AG04449 (cell line): ENCODE measurements at regions not wholly inside any gene's neighbourhood (a gene's known extent, or its start where the extent isn't known, plus 50 kb on each side); places are given as distances from the start of the nearest gene placed in this dataset.

Source experiments
- CTCF ChIA-PET: fragments of 350-600 bp; formaldehyde crosslinking; extraction: SDS; loops from one replicate; lab custom pipeline; 2021; ENCODE audit warnings: antibody characterized with exemption; lab: Yijun Ruan, JAX
- POLR2A ChIA-PET: fragments of 400-600, 350-600 bp; formaldehyde crosslinking; extraction: SDS; loops from one replicate; lab custom pipeline; 2020; ENCODE audit warnings: antibody characterized with exemption, inconsistent platforms; lab: Yijun Ruan, JAX
- DNase-seq: peaks from one replicate; pipeline ENCODE4 v3.0.0-alpha.2; 2010; ENCODE audit warnings: low read depth, low spot score
- H3K4me3 ChIP-seq: 2 replicates; pipeline ENCODE4 v1.5.1; 2011; ENCODE audit warnings: low read depth, mild to moderate bottlenecking, control low read depth, low read length
- CTCF ChIP-seq: IDR thresholded peaks from one replicate; pipeline ENCODE4 v1.5.1; 2011; ENCODE audit warnings: mild to moderate bottlenecking, moderate library complexity, low read length, control low read depth, inconsistent platforms; ENCODE audit not compliant: insufficient read depth; ENCODE audit errors: missing control alignments

GRCh38 chr2:67839668-67840067 is 223.1 kb downstream of the C1D start:
- POLR2A ChIA-PET, result no interaction called here
- CTCF ChIA-PET, result interaction anchor here (0.6 to 6.6 kb wide), 20 partner anchors 10 to 1411 kb away, joined by 3 to 45 read pairs (median 4); no protein-coding TSS in a partner anchor
- no peak for TF ChIP-seq CTCF
- H3K4me3 ChIP-seq, result no peak overlapping the region
- no peak for DNase-seq

GRCh38 chr2:67840460-67841068 is 222.2 kb downstream of the C1D start:
- ChIA-PET POLR2A (interaction anchor here (0.6 kb wide), 1 partner anchor 52 kb away, joined by 3 read pairs; no protein-coding TSS in a partner anchor), CTCF (interaction anchor here (0.6 to 6.6 kb wide), 24 partner anchors 11 to 1412 kb away, joined by 3 to 45 read pairs (median 4); no protein-coding TSS in a partner anchor)
- H3K4me3 ChIP-seq, result no peak overlapping the region
- TF ChIP-seq CTCF, result peak; percentile 90
- DNase-seq, result no peak

GRCh38 chr2:67841711-67842110 is 221.1 kb downstream of the C1D start:
- no peak for DNase-seq
- TF ChIP-seq CTCF, result no peak
- ChIA-PET CTCF (interaction anchor here (0.7 to 6.6 kb wide), 14 partner anchors 13 to 1417 kb away, joined by 3 to 45 read pairs (median 4); no protein-coding TSS in a partner anchor), POLR2A (no interaction called here)
- H3K4me3 ChIP-seq, result no peak overlapping the region

- TF ChIP-seq CTCF, result no peak
- H3K4me3 ChIP-seq, result no peak overlapping the region
- no peak for DNase-seq
- ChIA-PET POLR2A (interaction anchor here (0.7 kb wide), 1 partner anchor 14 kb away, joined by 3 read pairs; no protein-coding TSS in a partner anchor), CTCF (interaction anchor here (1.0 to 6.6 kb wide), 13 partner anchors 12 to 1418 kb away, joined by 3 to 45 read pairs (median 4); no protein-coding TSS in a partner anchor)
These were observed 220.3 kb downstream of the C1D start for GRCh38 chr2:67842375-67842959.

- no peak for DNase-seq
- ChIA-PET CTCF (interaction anchor here (1.3 to 6.6 kb wide), 6 partner anchors 8 to 187 kb away, joined by 3 to 44 read pairs (median 14); no protein-coding TSS in a partner anchor), POLR2A (no interaction called here)
- TF ChIP-seq CTCF, result no peak
- H3K4me3 ChIP-seq, result no peak overlapping the region
These were observed 218.7 kb downstream of the C1D start for GRCh38 chr2:67844024-67844540.
